Fibroblast of lung (primary cell): ENCODE measurements at regions not wholly inside any gene's neighbourhood (a gene's known extent, or its start where the extent isn't known, plus 50 kb on each side); places are given as distances from the start of the nearest gene placed in this dataset.

Source experiments
- DNase-seq, 2 donors: peaks; one replicate each; pipeline versions ENCODE4 v3.0.0 to v3.0.0-alpha.2; 2010; ENCODE audit warnings: low read depth in 2 of 2
- H2AFZ ChIP-seq: 2 replicates; pipeline ENCODE4 v1.5.1; 2012; ENCODE audit warnings: low read length, control low read depth, inconsistent platforms
- H3K27ac ChIP-seq: 2 replicates; pipeline ENCODE4 v1.5.1; 2011; ENCODE audit warnings: low read length, control low read depth; ENCODE audit not compliant: insufficient read depth
- H3K27me3 ChIP-seq: 2 replicates; pipeline ENCODE4 v1.5.1; 2011; ENCODE audit warnings: mild to moderate bottlenecking, low read length; ENCODE audit not compliant: control insufficient read depth, insufficient read depth
- H3K36me3 ChIP-seq: 2 replicates; pipeline ENCODE4 v1.5.1; 2011; ENCODE audit warnings: low read length; ENCODE audit not compliant: control insufficient read depth, insufficient read depth
- H3K4me1 ChIP-seq: 2 replicates; pipeline ENCODE4 v1.5.1; 2011; ENCODE audit warnings: low read length; ENCODE audit not compliant: control insufficient read depth, insufficient read depth; ENCODE audit errors: extremely low read depth
- H3K4me2 ChIP-seq: 2 replicates; pipeline ENCODE4 v1.5.1; 2011; ENCODE audit warnings: low read length, control low read depth; ENCODE audit not compliant: insufficient read depth; ENCODE audit errors: extremely low read depth
- H3K4me3 ChIP-seq, 4 experiments: fragments of 200-600 bp in 1 of 4; sonication (generic) in 1 of 4; replicated peaks in 1 of 4; 2 replicates each; pipeline ENCODE4 v1.5.1; 2011 to 2016; ENCODE audit warnings: low read length in 4 of 4, low read depth in 3 of 4, mild to moderate bottlenecking in 3 of 4, control low read depth in 2 of 4, inconsistent platforms in 1 of 4, mixed read lengths in 1 of 4; ENCODE audit not compliant: insufficient read depth in 1 of 4; ENCODE audit errors: control extremely low read depth in 1 of 4
- H3K79me2 ChIP-seq: 2 replicates; pipeline ENCODE4 v1.5.1; 2012; ENCODE audit warnings: mild to moderate bottlenecking, low read length, inconsistent platforms; ENCODE audit not compliant: control insufficient read depth, insufficient read depth
- H3K9ac ChIP-seq: 2 replicates; pipeline ENCODE4 v1.5.1; 2011; ENCODE audit warnings: mild to moderate bottlenecking, low read length, control low read depth; ENCODE audit not compliant: insufficient read depth
- H3K9me3 ChIP-seq: 2 replicates; pipeline ENCODE4 v1.5.1; 2012; ENCODE audit warnings: low read depth, low read length; ENCODE audit not compliant: control insufficient read depth, insufficient read depth
- H4K20me1 ChIP-seq: 2 replicates; pipeline ENCODE4 v1.5.1; 2011; ENCODE audit warnings: low read length; ENCODE audit not compliant: control insufficient read depth, insufficient read depth; ENCODE audit errors: extremely low read depth
- EZH2 ChIP-seq: IDR thresholded peaks from 2 replicates; pipeline ENCODE4 v1.5.1; 2012; ENCODE audit warnings: low read length, control low read depth, mild to moderate bottlenecking; ENCODE audit errors: missing control alignments
- TF ChIP-seq, protein P1 (sequence below), 2 donors: IDR thresholded peaks in 1 of 2; conservative IDR thresholded peaks in 1 of 2; 1 replicate in 1 of 2; 2 replicates in 1 of 2; pipeline ENCODE4 v1.5.1; 2011 to 2012; ENCODE audit warnings: low read length in 2 of 2, control low read depth in 1 of 2, inconsistent platforms in 1 of 2, low read depth in 1 of 2, mild to moderate bottlenecking in 1 of 2

DNA sequence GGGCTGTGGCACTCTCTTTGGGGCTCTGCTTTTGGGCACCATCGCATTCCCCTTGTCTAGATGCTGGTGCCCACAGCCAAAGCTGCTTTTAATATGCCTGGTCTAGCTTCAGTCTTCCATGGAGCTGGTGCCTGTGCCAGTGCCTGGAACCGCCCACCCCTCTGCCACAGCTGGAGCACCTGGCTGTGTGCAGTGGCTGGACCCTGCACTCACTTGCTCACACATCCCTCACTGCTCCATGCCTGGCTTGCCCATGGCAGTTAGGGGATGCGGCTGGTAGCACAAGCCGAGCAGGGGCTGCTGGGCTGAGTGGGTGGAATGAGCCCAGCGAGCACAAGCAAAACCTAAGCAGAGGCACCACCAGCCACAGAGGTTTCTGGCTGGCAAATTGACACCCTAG is 1145.9 kb upstream of the LRRTM3 start:
- Histone ChIP-seq H4K20me1 (no peaks in the 10 kb centered on the region), H3K4me1 (no peaks in the 10 kb centered on the region), H3K9me3 (no peaks in the 10 kb centered on the region), H2AFZ (no peak overlapping the region), H3K79me2 (no peaks in the 10 kb centered on the region), H3K27ac (no peak overlapping the region), H3K4me2 (no peak overlapping the region), H3K4me3 (no peak overlapping the region), H3K36me3 (no peaks in the 10 kb centered on the region), H3K9ac (no peak overlapping the region), H3K27me3 (no peaks in the 10 kb centered on the region)
- TF ChIP-seq, protein P1, sequence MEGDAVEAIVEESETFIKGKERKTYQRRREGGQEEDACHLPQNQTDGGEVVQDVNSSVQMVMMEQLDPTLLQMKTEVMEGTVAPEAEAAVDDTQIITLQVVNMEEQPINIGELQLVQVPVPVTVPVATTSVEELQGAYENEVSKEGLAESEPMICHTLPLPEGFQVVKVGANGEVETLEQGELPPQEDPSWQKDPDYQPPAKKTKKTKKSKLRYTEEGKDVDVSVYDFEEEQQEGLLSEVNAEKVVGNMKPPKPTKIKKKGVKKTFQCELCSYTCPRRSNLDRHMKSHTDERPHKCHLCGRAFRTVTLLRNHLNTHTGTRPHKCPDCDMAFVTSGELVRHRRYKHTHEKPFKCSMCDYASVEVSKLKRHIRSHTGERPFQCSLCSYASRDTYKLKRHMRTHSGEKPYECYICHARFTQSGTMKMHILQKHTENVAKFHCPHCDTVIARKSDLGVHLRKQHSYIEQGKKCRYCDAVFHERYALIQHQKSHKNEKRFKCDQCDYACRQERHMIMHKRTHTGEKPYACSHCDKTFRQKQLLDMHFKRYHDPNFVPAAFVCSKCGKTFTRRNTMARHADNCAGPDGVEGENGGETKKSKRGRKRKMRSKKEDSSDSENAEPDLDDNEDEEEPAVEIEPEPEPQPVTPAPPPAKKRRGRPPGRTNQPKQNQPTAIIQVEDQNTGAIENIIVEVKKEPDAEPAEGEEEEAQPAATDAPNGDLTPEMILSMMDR (conservative IDR thresholded peaks at IDR 0.05 in 1 of 2, IDR thresholded peaks at IDR 0.05 in 1 of 2; ENCODE audit: low read depth in 1 of 2, low read length in 2 of 2): no peak
- no peak for TF ChIP-seq EZH2
- no peak for DNase-seq

DNA sequence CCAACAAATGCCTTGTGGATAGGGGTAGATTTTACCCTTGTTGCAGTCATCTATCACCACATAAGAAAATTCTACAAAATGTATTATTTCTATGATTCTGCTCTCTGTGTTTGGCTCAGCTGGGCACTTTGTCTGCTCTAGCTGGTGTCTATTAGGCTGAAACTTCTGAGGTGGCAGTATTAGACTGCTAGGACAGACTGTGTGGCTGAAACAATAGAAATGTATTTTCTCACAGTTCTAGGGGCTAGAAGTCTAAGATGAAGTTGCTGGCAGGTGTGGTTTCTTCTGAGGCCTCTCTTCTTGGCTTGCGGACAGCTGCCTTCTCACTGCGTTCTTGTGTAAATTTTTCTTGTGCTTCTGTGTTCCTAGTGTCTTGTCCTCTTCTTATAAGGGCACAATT is 1139.6 kb upstream of the LRRTM3 start:
- H3K9me3 ChIP-seq: no peaks in the 10 kb centered on the region
- no peaks in the 10 kb centered on the region for H3K79me2 ChIP-seq
- no peaks in the 10 kb centered on the region for H3K4me1 ChIP-seq
- H3K4me3 ChIP-seq: no peak overlapping the region
- no peaks in the 10 kb centered on the region for H4K20me1 ChIP-seq
- no peak overlapping the region for H3K4me2 ChIP-seq
- TF ChIP-seq, protein P1 (conservative IDR thresholded peaks at IDR 0.05 in 1 of 2, IDR thresholded peaks at IDR 0.05 in 1 of 2; ENCODE audit: low read depth in 1 of 2, low read length in 2 of 2): no peak
- TF ChIP-seq EZH2: no peak
- no peak overlapping the region for H3K27ac ChIP-seq
- no peak overlapping the region for H2AFZ ChIP-seq
- H3K9ac ChIP-seq: no peak overlapping the region
- DNase-seq: no peak
- no peaks in the 10 kb centered on the region for H3K27me3 ChIP-seq
- H3K36me3 ChIP-seq: no peaks in the 10 kb centered on the region

DNA sequence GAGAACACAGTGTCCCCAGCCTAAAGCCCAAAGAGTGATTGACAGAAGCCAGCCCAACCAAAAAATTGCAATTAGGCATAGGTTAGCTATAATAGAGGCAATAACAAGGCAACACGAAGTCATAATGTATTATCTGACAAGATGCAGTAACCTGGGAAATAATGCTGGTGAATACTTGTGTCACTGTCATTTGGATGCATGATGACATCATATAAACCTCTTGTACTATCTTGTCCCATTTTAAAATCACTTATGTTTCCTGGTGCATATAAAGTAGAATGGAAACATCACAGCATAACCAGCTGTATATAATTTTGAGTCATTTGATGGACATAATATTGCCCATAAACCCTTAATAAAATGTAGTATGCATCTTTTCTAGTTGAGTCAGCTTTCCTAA is 1138.3 kb upstream of the LRRTM3 start:
- H3K27me3 ChIP-seq: no peaks in the 10 kb centered on the region
- no peak overlapping the region for H3K4me2 ChIP-seq
- no peak overlapping the region for H3K27ac ChIP-seq
- H3K4me1 ChIP-seq: no peaks in the 10 kb centered on the region
- DNase-seq: no peak
- H2AFZ ChIP-seq: no peak overlapping the region
- no peaks in the 10 kb centered on the region for H3K9me3 ChIP-seq
- H3K9ac ChIP-seq: no peak overlapping the region
- no peaks in the 10 kb centered on the region for H4K20me1 ChIP-seq
- no peaks in the 10 kb centered on the region for H3K79me2 ChIP-seq
- no peak overlapping the region for H3K4me3 ChIP-seq
- H3K36me3 ChIP-seq: no peaks in the 10 kb centered on the region
- TF ChIP-seq, protein P1 (conservative IDR thresholded peaks at IDR 0.05 in 1 of 2, IDR thresholded peaks at IDR 0.05 in 1 of 2; ENCODE audit: low read depth in 1 of 2, low read length in 2 of 2): no peak
- no peak for TF ChIP-seq EZH2
